WTC11 (cell line): ENCODE measurements at regions not wholly inside any gene's neighbourhood (a gene's known extent, or its start where the extent isn't known, plus 50 kb on each side); places are given as distances from the start of the nearest gene placed in this dataset.

Experiments
- ATAC-seq: fragments of 200-7000 bp; cut with Tn5 transposase; 2 replicates; pipeline ENCODE4 v1.10.0; 2021; ENCODE audit warnings: mild to moderate bottlenecking, moderate library complexity
- CTCF ChIA-PET: fragments of 300-600 bp; sonication (Branson Sonifier 250); formaldehyde crosslinking; loops from one replicate; lab custom pipeline; 2021; ENCODE audit warnings: antibody characterized with exemption; lab: Charles Lee
- POLR2A ChIA-PET: fragments of 350-600 bp; sonication (Branson Sonifier 250); formaldehyde crosslinking; loops from one replicate; lab custom pipeline; 2021; ENCODE audit warnings: antibody characterized with exemption; lab: Charles Lee
- DNase-seq: peaks from one replicate; pipeline ENCODE4 v3.0.0; 2021; ENCODE audit warnings: low spot score
- H3K27ac Mint-ChIP-seq: 2 replicates; pipeline ENCODE4 v1.8.0; 2021; ENCODE audit warnings: mixed read lengths
- H3K27me3 Mint-ChIP-seq: 2 replicates; pipeline ENCODE4 v1.8.0; 2021; ENCODE audit warnings: low read depth, mild to moderate bottlenecking, moderate library complexity, mixed read lengths
- H3K36me3 Mint-ChIP-seq: 2 replicates; pipeline ENCODE4 v1.8.0; 2021; ENCODE audit warnings: mixed read lengths
- H3K4me1 Mint-ChIP-seq: 2 replicates; pipeline ENCODE4 v1.8.0; 2022; ENCODE audit warnings: mixed read lengths
- H3K4me3 Mint-ChIP-seq: 2 replicates; pipeline ENCODE4 v1.8.0; 2021; ENCODE audit warnings: mild to moderate bottlenecking, moderate library complexity, mixed read lengths
- H3K9me3 Mint-ChIP-seq: 2 replicates; pipeline ENCODE4 v1.8.0; 2021; ENCODE audit warnings: mixed read lengths
- ATF6 ChIP-seq: sonication (generic); formaldehyde crosslinking; IDR thresholded peaks from 2 replicates; pipeline ENCODE4 v1.8.1; 2023; ENCODE audit warnings: mild to moderate bottlenecking, missing genetic modification reagents
- CREM ChIP-seq: sonication (generic); formaldehyde crosslinking; IDR thresholded peaks from 2 replicates; pipeline ENCODE4 v1.8.1; 2022; ENCODE audit warnings: mild to moderate bottlenecking, missing genetic modification reagents, moderate library complexity
- E2F5 ChIP-seq: sonication (generic); formaldehyde crosslinking; IDR thresholded peaks from 2 replicates; pipeline ENCODE4 v1.8.1; 2022; ENCODE audit warnings: mild to moderate bottlenecking, moderate library complexity, missing genetic modification reagents
- GABPB1 ChIP-seq: sonication (generic); formaldehyde crosslinking; IDR thresholded peaks from 2 replicates; pipeline ENCODE4 v1.8.1; 2023; ENCODE audit warnings: mild to moderate bottlenecking, missing genetic modification reagents
- KAT7 ChIP-seq: sonication (generic); formaldehyde crosslinking; IDR thresholded peaks from 2 replicates; pipeline ENCODE4 v1.8.1; 2023; ENCODE audit warnings: missing genetic modification reagents, mild to moderate bottlenecking, borderline replicate concordance
- PRDM15 ChIP-seq: sonication (generic); formaldehyde crosslinking; IDR thresholded peaks from 2 replicates; pipeline ENCODE4 v1.8.0; 2022; ENCODE audit warnings: missing genetic modification reagents
- PRRX2 ChIP-seq: fragments of 250-450 bp; sonication (Bioruptor Pico); IDR thresholded peaks from 2 replicates; pipeline ENCODE4 v1.8.0; 2021; ENCODE audit warnings: mild to moderate bottlenecking
- RELA ChIP-seq: sonication (generic); formaldehyde crosslinking; IDR thresholded peaks from 2 replicates; pipeline ENCODE4 v1.8.1; 2022; ENCODE audit warnings: missing genetic modification reagents, mild to moderate bottlenecking, borderline replicate concordance
- RORB ChIP-seq: fragments of 250-450 bp; sonication (Bioruptor Pico); IDR thresholded peaks from 2 replicates; pipeline ENCODE4 v1.9.0; 2021; ENCODE audit warnings: mild to moderate bottlenecking
- SP1 ChIP-seq: sonication (generic); formaldehyde crosslinking; conservative IDR thresholded peaks from 2 replicates; pipeline ENCODE4 v1.8.1; 2022; ENCODE audit warnings: missing genetic modification reagents
- TP53 ChIP-seq: sonication (generic); formaldehyde crosslinking; IDR thresholded peaks from 2 replicates; pipeline ENCODE4 v1.8.1; 2023; ENCODE audit warnings: mild to moderate bottlenecking, missing genetic modification reagents
- ZBTB21 ChIP-seq: sonication (generic); formaldehyde crosslinking; IDR thresholded peaks from 2 replicates; pipeline ENCODE4 v1.8.1; 2023; ENCODE audit warnings: mild to moderate bottlenecking, missing genetic modification reagents, borderline replicate concordance
- ZNF263 ChIP-seq: sonication (generic); formaldehyde crosslinking; IDR thresholded peaks from 2 replicates; pipeline ENCODE4 v1.8.1; 2022; ENCODE audit warnings: low read depth, mild to moderate bottlenecking, moderate library complexity, missing genetic modification reagents
- ZNF396 ChIP-seq: fragments of 250-450 bp; sonication (Bioruptor Pico); IDR thresholded peaks from 2 replicates; pipeline ENCODE4 v1.8.0; 2021; ENCODE audit warnings: mild to moderate bottlenecking, moderate library complexity, borderline replicate concordance
- ZNF425 ChIP-seq: fragments of 250-450 bp; sonication (Bioruptor Pico); conservative IDR thresholded peaks from 2 replicates; pipeline ENCODE4 v1.9.0; 2021; ENCODE audit warnings: mild to moderate bottlenecking

- H3K4me1 Mint-ChIP-seq = peaks cover 17% of the 10 kb centered on the region
- H3K9me3 Mint-ChIP-seq = peaks cover 9% of the 10 kb centered on the region
- peaks cover 2% of the 10 kb centered on the region; the same call in 1 of the 2 replicates for H3K36me3 Mint-ChIP-seq
- H3K27me3 Mint-ChIP-seq = peaks cover 23% of the 10 kb centered on the region
- no peak overlapping the region for H3K27ac Mint-ChIP-seq
- ChIA-PET CTCF (no interaction called here), POLR2A (no interaction called here)
- H3K4me3 Mint-ChIP-seq = no peak overlapping the region
- ATAC-seq = peak; percentile 87
- TF ChIP-seq PRRX2 (CRISPR knock-in tag) (no peak), RELA (no peak), ATF6 (CRISPR knock-in tag) (no peak), SP1 (CRISPR knock-in tag) (no peak), ZBTB21 (CRISPR knock-in tag) (no peak), PRDM15 (CRISPR knock-in tag) (no peak), RORB (CRISPR knock-in tag) (no peak), KAT7 (CRISPR knock-in tag) (no peak), ZNF263 (CRISPR knock-in tag) (no peak), ZNF396 (CRISPR knock-in tag) (no peak)
- DNase-seq = no peak
These were observed 410.8 kb downstream of the CETN3 start for GRCh38 chr5:89998519-89999305.

- ATAC-seq (no peak), DNase-seq (no peak)
- peaks cover 9% of the 10 kb centered on the region for H3K9me3 Mint-ChIP-seq
- ChIA-PET POLR2A (no interaction called here), CTCF (no interaction called here)
- H3K4me1 Mint-ChIP-seq = peaks cover 12% of the 10 kb centered on the region
- H3K27ac Mint-ChIP-seq = no peak overlapping the region
- H3K36me3 Mint-ChIP-seq = peaks cover 2% of the 10 kb centered on the region; the same call in 1 of the 2 replicates
- no peak for TF ChIP-seq GABPB1 (CRISPR knock-in tag)
- TF ChIP-seq ZNF425 (CRISPR knock-in tag) = no peak
- TF ChIP-seq CREM (CRISPR knock-in tag) = no peak
- TF ChIP-seq PRRX2 (CRISPR knock-in tag) = no peak
- TF ChIP-seq TP53 (CRISPR knock-in tag) = no peak
- TF ChIP-seq E2F5 (CRISPR knock-in tag) = no peak
- H3K4me3 Mint-ChIP-seq = no peak overlapping the region
- peaks cover 23% of the 10 kb centered on the region for H3K27me3 Mint-ChIP-seq
These were observed 412.7 kb downstream of the CETN3 start for GRCh38 chr5:89996890-89997289.
